CD14-positive monocyte (primary cell): ENCODE measurements at regions not wholly inside any gene's neighbourhood (a gene's known extent, or its start where the extent isn't known, plus 50 kb on each side); places are given as distances from the start of the nearest gene placed in this dataset.
"Not testable (repeated sequence)": the region's sequence is repeated elsewhere in the genome, so short reads cannot be mapped to it uniquely, and the experiment has no call there.

ENCODE experiments used
- DNase-seq, 3 donors: peaks; one replicate each; pipeline ENCODE4 v3.0.0-alpha.2; 2011 to 2022
- H2AFZ ChIP-seq: 2 replicates; pipeline ENCODE4 v1.6.0; 2012; ENCODE audit warnings: mild to moderate bottlenecking, low read depth, low read length, inconsistent platforms; ENCODE audit not compliant: insufficient read depth, poor library complexity, severe bottlenecking
- H3K27ac ChIP-seq, 2 donors: 1 replicate in 1 of 2; 2 replicates in 1 of 2; pipeline ENCODE4 v1.5.1; 2012 to 2013; ENCODE audit warnings: low read length in 2 of 2, control low read depth in 1 of 2, inconsistent platforms in 1 of 2, low read depth in 1 of 2, mild to moderate bottlenecking in 1 of 2
- H3K27me3 ChIP-seq, 2 donors: one replicate each; pipeline versions ENCODE4 v1.6.0 to v1.6.1; 2011 to 2013; ENCODE audit warnings: low read length in 2 of 2; ENCODE audit not compliant: control insufficient read depth in 2 of 2, insufficient read depth in 2 of 2
- H3K36me3 ChIP-seq, 2 donors: replicated peaks in 1 of 2; 1 replicate in 1 of 2; 2 replicates in 1 of 2; pipeline versions ENCODE4 v1.5.1 to v1.6.1; 2012 to 2013; ENCODE audit warnings: low read length in 2 of 2, control low read depth in 1 of 2, inconsistent platforms in 1 of 2, mild to moderate bottlenecking in 1 of 2; ENCODE audit not compliant: insufficient read depth in 2 of 2, control insufficient read depth in 1 of 2
- H3K4me1 ChIP-seq, 2 donors: 1 replicate in 1 of 2; 2 replicates in 1 of 2; pipeline versions ENCODE4 v1.5.1 to v1.6.1; 2012 to 2013; ENCODE audit warnings: low read length in 2 of 2, control low read depth in 1 of 2, inconsistent platforms in 1 of 2, mild to moderate bottlenecking in 1 of 2, moderate library complexity in 1 of 2; ENCODE audit not compliant: insufficient read depth in 2 of 2, control insufficient read depth in 1 of 2
- H3K4me2 ChIP-seq: replicated peaks from 2 replicates; pipeline ENCODE3; 2012; ENCODE audit warnings: low read length, moderate library complexity, mild to moderate bottlenecking; ENCODE audit not compliant: poor library complexity, severe bottlenecking; ENCODE audit errors: extremely low read depth
- H3K4me3 ChIP-seq, 3 experiments: fragments of 200-600 bp in 1 of 3; sonication (generic) in 1 of 3; replicated peaks in 1 of 3; 1 replicate in 2 of 3; 2 replicates in 1 of 3; pipeline ENCODE4 v1.5.1; 2011 to 2013; ENCODE audit warnings: low read length in 3 of 3, mild to moderate bottlenecking in 3 of 3, control low read depth in 2 of 3, low read depth in 2 of 3, inconsistent platforms in 1 of 3, moderate library complexity in 1 of 3
- H3K79me2 ChIP-seq: 2 replicates; pipeline ENCODE4 v1.6.0; 2012; ENCODE audit warnings: mild to moderate bottlenecking, control low read depth, inconsistent platforms, low read length, moderate library complexity; ENCODE audit not compliant: insufficient read depth
- H3K9ac ChIP-seq: 2 replicates; pipeline ENCODE4 v1.6.0; 2017; ENCODE audit warnings: low read length, mild to moderate bottlenecking; ENCODE audit not compliant: insufficient read depth, poor library complexity, severe bottlenecking
- H3K9me3 ChIP-seq, 2 donors: replicated peaks in 1 of 2; 1 replicate in 1 of 2; 2 replicates in 1 of 2; pipeline versions ENCODE4 v1.5.1 to v1.6.1; 2012 to 2013; ENCODE audit warnings: low read length in 2 of 2, control low read depth in 1 of 2; ENCODE audit not compliant: control insufficient read depth in 1 of 2, insufficient read depth in 1 of 2
- H4K20me1 ChIP-seq: 2 replicates; pipeline ENCODE4 v1.6.0; 2012; ENCODE audit warnings: mild to moderate bottlenecking, low read length, control low read depth, moderate library complexity; ENCODE audit not compliant: insufficient read depth
- H3K27ac Mint-ChIP-seq, 7 donors: one replicate each; pipeline ENCODE4 v1.8.0; 2020; ENCODE audit warnings: mild to moderate bottlenecking in 7 of 7, mixed read lengths in 7 of 7, moderate library complexity in 6 of 7, inconsistent platforms in 2 of 7
- H3K27me3 Mint-ChIP-seq, 3 donors: one replicate each; pipeline ENCODE4 v1.8.0; 2021 to 2022; ENCODE audit warnings: low read depth in 3 of 3, mild to moderate bottlenecking in 3 of 3, mixed read lengths in 3 of 3, moderate library complexity in 3 of 3, inconsistent platforms in 1 of 3
- H3K36me3 Mint-ChIP-seq, 2 donors: one replicate each; pipeline ENCODE4 v1.8.0; 2020; ENCODE audit warnings: mixed read lengths in 2 of 2, inconsistent platforms in 1 of 2, mild to moderate bottlenecking in 1 of 2
- H3K4me1 Mint-ChIP-seq: one replicate; pipeline ENCODE4 v1.8.0; 2020; ENCODE audit warnings: mild to moderate bottlenecking, mixed read lengths
- H3K4me3 Mint-ChIP-seq, 2 donors: one replicate each; pipeline ENCODE4 v1.8.0; 2020; ENCODE audit warnings: mild to moderate bottlenecking in 2 of 2, mixed read lengths in 2 of 2, moderate library complexity in 1 of 2
- H3K9me3 Mint-ChIP-seq, 7 donors: one replicate each; pipeline ENCODE4 v1.8.0; 2020 to 2022; ENCODE audit warnings: mixed read lengths in 7 of 7, mild to moderate bottlenecking in 6 of 7, moderate library complexity in 6 of 7, inconsistent platforms in 2 of 7
- WGBS: methylation state at CpG from one replicate; pipeline ENCODE4 v1.1.5; 2013; ENCODE audit warnings: missing lambda C conversion rate; ENCODE audit not compliant: insufficient coverage; 5-methylcytosine and 5-hydroxymethylcytosine counted together
- intact Hi-C, 2 donors: fragments of 100-400 bp; cut with micrococcal nuclease; formaldehyde crosslinking; loops; one replicate each; pipeline versions ENCODE4 v1.15.0 to v1.15.1; 2023
- TF ChIP-seq, protein P1 (sequence below): fragments of 200-600 bp; IDR thresholded peaks from one replicate; pipeline ENCODE4 v1.8.0; 2022; ENCODE audit warnings: antibody characterized with exemption, mild to moderate bottlenecking

DNA sequence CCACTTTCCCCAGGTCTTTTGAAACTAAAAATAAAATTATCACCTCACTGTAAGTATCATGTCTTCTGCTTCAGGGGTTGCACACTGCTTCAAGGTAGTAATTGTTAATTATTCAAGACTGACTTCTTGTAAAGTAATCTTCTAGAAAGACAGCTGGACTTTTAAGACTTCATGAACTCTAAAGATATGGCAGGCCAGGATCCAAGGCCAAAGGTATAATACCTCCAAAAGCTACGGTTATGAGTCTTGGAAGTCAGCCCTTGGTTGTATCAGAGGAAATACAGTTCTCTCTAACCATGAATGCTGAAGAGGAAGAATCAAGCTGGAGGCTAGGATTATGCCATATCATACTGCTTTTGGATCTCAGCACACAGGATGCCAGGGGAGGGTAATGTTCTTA is 1346.8 kb upstream of the GJE1 start:
- no peak overlapping the region for H2AFZ ChIP-seq
- DNase-seq = no peak

DNA sequence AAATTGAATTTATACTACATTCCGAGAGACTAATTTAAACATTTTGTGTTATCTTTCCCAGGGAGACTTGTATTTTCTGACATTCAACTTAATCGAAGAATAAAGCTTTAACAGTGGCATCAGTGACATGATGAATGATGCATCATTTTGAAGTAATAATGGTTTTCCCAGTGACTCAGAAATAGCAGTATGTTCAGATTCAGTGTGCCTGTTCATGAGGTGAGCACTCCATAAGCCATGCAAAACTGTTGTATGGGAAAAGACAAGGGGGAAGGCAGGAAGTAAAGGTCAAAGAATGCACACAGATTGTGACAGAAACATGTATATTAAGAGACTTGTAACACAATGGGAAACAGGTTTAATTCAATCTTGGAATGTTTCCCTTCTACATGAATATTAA is 1348.2 kb upstream of the GJE1 start:
- no peaks in the 10 kb centered on the region for H3K36me3 ChIP-seq
- H3K79me2 ChIP-seq = no peaks in the 10 kb centered on the region
- no peaks in the 10 kb centered on the region for H3K4me1 ChIP-seq
- 83% methylated on average over 1 of the region's 2 CpGs for WGBS
- Mint-ChIP-seq H3K27ac (no peak overlapping the region), H3K36me3 (no peaks in the 10 kb centered on the region), H3K9me3 (peaks cover 0 to 5% (median 2%) of the 10 kb centered on the region in 7 donors), H3K27me3 (peaks cover 0 to 2% (median 0%) of the 10 kb centered on the region in 3 donors), H3K4me1 (no peaks in the 10 kb centered on the region), H3K4me3 (no peak overlapping the region)
- no peaks in the 10 kb centered on the region for H3K9me3 ChIP-seq
- no peak overlapping the region for H3K4me2 ChIP-seq
- TF ChIP-seq, protein P1, sequence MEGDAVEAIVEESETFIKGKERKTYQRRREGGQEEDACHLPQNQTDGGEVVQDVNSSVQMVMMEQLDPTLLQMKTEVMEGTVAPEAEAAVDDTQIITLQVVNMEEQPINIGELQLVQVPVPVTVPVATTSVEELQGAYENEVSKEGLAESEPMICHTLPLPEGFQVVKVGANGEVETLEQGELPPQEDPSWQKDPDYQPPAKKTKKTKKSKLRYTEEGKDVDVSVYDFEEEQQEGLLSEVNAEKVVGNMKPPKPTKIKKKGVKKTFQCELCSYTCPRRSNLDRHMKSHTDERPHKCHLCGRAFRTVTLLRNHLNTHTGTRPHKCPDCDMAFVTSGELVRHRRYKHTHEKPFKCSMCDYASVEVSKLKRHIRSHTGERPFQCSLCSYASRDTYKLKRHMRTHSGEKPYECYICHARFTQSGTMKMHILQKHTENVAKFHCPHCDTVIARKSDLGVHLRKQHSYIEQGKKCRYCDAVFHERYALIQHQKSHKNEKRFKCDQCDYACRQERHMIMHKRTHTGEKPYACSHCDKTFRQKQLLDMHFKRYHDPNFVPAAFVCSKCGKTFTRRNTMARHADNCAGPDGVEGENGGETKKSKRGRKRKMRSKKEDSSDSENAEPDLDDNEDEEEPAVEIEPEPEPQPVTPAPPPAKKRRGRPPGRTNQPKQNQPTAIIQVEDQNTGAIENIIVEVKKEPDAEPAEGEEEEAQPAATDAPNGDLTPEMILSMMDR = no peak
- intact Hi-C loops = no loop called here
- no peak overlapping the region for H2AFZ ChIP-seq
- no peak for DNase-seq
- no peaks in the 10 kb centered on the region for H3K27me3 ChIP-seq
- H4K20me1 ChIP-seq = no peaks in the 10 kb centered on the region
- H3K27ac ChIP-seq = no peak overlapping the region
- no peak overlapping the region for H3K4me3 ChIP-seq
- H3K9ac ChIP-seq = no peak overlapping the region

More for the DNA sequence above, 1346.8 kb upstream of the GJE1 start:
- H3K79me2 ChIP-seq = no peaks in the 10 kb centered on the region
- no peaks in the 10 kb centered on the region for H3K36me3 ChIP-seq
- H3K4me3 Mint-ChIP-seq = no peak overlapping the region
- H3K4me1 ChIP-seq = no peaks in the 10 kb centered on the region
- no peaks in the 10 kb centered on the region for H3K9me3 ChIP-seq
- WGBS = no CpG with 5 or more reads among the region's 1 CpG
- no peak overlapping the region for H3K4me2 ChIP-seq
- H3K9ac ChIP-seq = no peak overlapping the region
- no peak overlapping the region for H3K4me3 ChIP-seq
- no peak overlapping the region for H3K27ac Mint-ChIP-seq
- no peaks in the 10 kb centered on the region for H3K4me1 Mint-ChIP-seq
- intact Hi-C loops = no loop called here
- H4K20me1 ChIP-seq = no peaks in the 10 kb centered on the region
- no peaks in the 10 kb centered on the region for H3K27me3 ChIP-seq
- no peaks in the 10 kb centered on the region for H3K36me3 Mint-ChIP-seq
- H3K9me3 Mint-ChIP-seq = peaks cover 0 to 5% (median 0%) of the 10 kb centered on the region in 7 donors
- H3K27ac ChIP-seq = no peak overlapping the region
- TF ChIP-seq, protein P1 = no peak
- peaks cover 0 to 1% (median 0%) of the 10 kb centered on the region in 3 donors for H3K27me3 Mint-ChIP-seq

DNA sequence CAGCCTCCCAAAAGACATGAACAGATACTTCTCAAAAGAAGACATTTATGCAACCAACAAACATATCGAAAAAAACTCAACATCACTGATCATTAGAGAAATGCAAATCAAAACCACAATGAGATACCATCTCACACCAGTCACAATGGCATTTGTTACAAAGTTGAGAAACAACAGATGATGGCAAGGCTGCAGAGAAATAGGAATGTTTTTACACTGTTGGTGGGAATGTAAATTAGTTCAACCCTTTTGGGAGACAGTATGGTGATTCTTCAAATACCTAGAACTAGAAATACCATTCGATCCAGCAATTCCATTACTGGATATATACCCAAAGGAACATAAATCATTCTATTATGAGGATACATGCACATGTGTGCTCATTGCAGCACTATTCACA is 1349.2 kb upstream of the GJE1 start:
- H3K27ac ChIP-seq, H3K4me1 Mint-ChIP-seq, H2AFZ ChIP-seq, DNase-seq, H3K79me2 ChIP-seq, H3K36me3 Mint-ChIP-seq, H3K36me3 ChIP-seq, H3K27me3 Mint-ChIP-seq, H3K9me3 Mint-ChIP-seq, H3K9me3 ChIP-seq, H3K27me3 ChIP-seq, H3K4me3 ChIP-seq, intact Hi-C loops, H4K20me1 ChIP-seq, H3K4me3 Mint-ChIP-seq, H3K9ac ChIP-seq, H3K4me2 ChIP-seq, H3K4me1 ChIP-seq, H3K27ac Mint-ChIP-seq: not testable (repeated sequence)
- no CpG with 5 or more reads among the region's 2 CpGs for WGBS
